AG10803 (cell line): ENCODE measurements at regions not wholly inside any gene's neighbourhood (a gene's known extent, or its start where the extent isn't known, plus 50 kb on each side); places are given as distances from the start of the nearest gene placed in this dataset.

Experiments used
- DNase-seq: peaks from one replicate; pipeline ENCODE4 v3.0.0; 2010; ENCODE audit warnings: low read depth
- H3K4me3 ChIP-seq: 2 replicates; pipeline ENCODE4 v1.5.1; 2011; ENCODE audit warnings: mild to moderate bottlenecking, low read length, control low read depth
- TF ChIP-seq, protein P1 (sequence below): conservative IDR thresholded peaks from 2 replicates; pipeline ENCODE4 v1.5.1; 2011; ENCODE audit warnings: mild to moderate bottlenecking, low read length, control low read depth, inconsistent platforms

DNA sequence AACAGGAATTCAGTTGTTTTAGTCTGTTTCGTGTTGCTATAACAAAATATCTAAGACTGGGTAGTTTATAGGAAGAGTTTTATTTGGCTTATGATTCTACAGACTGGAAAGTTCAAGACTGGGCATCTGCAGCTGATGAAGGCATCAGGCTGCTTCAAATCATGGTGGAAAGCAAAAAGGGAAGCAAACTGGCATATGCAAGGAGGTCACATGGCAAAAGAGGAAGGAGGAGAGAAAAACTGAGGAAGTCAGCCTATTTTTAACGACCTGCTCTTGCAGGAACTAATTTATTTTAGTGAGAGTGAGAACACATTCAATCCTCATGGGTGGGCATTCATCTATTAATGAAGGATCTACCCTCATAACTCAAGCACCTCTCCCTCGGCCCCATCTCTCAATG is 363.1 kb upstream of the HS3ST1 start:
- DNase-seq, result no peak
- no peak overlapping the region for H3K4me3 ChIP-seq
- TF ChIP-seq, protein P1, sequence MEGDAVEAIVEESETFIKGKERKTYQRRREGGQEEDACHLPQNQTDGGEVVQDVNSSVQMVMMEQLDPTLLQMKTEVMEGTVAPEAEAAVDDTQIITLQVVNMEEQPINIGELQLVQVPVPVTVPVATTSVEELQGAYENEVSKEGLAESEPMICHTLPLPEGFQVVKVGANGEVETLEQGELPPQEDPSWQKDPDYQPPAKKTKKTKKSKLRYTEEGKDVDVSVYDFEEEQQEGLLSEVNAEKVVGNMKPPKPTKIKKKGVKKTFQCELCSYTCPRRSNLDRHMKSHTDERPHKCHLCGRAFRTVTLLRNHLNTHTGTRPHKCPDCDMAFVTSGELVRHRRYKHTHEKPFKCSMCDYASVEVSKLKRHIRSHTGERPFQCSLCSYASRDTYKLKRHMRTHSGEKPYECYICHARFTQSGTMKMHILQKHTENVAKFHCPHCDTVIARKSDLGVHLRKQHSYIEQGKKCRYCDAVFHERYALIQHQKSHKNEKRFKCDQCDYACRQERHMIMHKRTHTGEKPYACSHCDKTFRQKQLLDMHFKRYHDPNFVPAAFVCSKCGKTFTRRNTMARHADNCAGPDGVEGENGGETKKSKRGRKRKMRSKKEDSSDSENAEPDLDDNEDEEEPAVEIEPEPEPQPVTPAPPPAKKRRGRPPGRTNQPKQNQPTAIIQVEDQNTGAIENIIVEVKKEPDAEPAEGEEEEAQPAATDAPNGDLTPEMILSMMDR, result no peak

DNA sequence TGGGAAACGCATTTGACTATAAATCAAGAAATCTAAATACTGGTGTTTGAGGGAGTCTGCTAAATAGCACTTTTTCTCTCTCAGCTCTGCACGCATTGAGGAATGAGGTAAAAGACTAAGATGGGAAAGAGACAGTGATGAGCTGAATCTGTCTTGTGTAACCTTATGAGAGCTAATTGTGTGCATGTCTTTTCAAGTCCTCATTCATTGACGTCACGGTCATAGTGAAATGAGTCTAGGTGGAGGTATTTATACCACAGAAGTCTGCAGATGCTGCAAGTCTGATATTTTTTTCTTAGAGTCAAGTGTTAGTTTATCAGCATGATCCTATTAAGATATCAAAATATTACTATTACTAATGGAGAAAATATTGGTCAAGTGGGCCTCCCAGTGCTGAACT is 361.5 kb upstream of the HS3ST1 start:
- no peak overlapping the region for H3K4me3 ChIP-seq
- TF ChIP-seq, protein P1, result no peak
- no peak for DNase-seq

DNA sequence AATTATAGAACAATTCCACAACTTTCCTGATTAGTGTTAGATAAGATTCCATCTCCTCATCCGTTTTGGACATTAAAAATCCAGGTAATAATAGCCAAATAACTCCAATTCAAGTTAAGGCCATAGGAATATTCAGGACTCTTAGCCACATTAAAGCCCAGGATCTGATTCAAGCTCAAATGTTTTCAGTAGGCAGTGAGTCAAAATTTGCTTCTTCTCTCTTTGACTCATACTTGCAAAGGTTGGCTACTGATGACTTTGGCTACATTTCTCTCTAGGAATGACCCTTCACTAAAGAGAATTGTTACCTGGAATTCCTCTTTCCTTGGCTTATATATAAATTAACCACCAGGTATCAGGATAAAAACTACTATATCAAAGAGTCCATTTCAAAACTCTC is 354.9 kb upstream of the HS3ST1 start:
- DNase-seq, result no peak
- TF ChIP-seq, protein P1, result no peak
- no peak overlapping the region for H3K4me3 ChIP-seq

DNA sequence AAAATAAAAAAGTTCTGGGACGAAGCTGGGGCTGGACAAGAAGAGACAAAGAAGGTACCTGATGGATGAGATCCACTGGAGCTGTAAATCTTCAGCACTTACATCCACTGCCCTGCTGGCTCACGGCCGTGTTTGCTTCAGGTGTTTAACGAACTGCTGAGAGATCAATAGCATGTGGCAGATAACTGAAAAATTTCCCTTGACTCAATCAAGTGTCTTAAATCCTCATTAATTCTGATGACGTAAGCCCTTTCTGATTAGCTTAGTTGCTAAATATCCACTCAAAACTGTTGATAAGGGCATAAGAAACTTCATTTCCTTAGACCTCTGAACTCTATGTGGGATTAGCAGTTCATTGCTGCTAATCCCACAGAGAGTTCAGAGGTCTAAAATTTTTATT is 354.2 kb upstream of the HS3ST1 start:
- no peak overlapping the region for H3K4me3 ChIP-seq
- no peak for DNase-seq
- TF ChIP-seq, protein P1, result no peak

DNA sequence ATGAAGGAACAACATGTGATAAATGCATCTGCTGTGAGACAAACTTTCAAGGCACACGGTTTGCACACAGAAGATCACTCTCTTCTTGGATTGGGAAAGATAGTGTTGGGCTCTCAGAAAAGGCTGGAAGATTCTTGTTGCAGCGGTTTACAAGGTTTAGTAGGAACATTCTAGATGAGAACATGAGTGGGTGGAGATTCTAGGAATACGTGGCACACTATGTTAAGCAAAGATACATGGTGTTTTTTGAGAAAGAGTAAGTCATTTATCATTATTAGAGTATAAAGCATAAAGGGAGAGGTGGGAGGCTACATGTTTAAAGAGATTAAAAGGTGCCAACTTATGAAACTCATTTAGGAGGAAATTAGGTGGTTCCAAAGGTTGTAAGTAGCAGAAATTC is 348.8 kb upstream of the HS3ST1 start:
- no peak for DNase-seq
- H3K4me3 ChIP-seq, result no peak overlapping the region
- TF ChIP-seq, protein P1, result no peak

DNA sequence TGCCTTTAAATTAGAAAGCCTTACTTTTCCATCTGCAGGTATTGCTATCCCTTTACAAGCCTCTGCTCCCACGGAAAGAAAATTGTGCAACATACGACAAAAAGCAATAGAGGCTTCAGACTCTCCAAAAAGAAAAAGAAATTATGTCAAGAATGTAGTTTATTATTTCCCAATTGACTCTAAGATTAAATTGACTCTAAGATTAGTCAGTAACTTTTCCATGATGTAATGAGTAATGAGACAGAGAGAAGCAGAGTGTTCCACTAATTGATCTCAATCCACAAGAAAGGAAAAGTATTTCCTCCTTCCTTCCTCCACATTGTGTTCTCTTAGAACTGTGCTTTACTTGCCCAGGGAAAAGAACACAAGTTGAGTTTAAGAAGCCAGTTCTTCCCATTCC is 345.7 kb upstream of the HS3ST1 start:
- DNase-seq, result no peak
- TF ChIP-seq, protein P1, result no peak
- no peak overlapping the region for H3K4me3 ChIP-seq

DNA sequence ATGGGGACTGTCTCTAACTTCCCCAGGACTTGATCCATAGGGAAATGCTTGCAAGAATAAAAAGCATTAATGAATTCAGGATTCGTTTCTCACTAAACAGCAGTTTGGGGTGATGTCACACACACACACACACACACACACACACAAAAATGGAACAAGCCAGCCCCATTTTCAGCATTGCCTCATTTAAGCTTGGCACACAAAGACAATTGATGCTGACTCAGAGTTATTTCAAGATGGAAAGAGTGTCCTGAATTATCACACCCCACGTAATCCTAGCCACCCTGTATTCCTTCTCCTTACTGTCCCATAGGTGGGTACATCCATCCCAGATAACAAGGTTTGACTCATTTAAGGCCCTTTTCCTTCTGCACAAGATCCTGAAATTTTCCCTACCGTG is 345.1 kb upstream of the HS3ST1 start:
- H3K4me3 ChIP-seq, result no peak overlapping the region
- TF ChIP-seq, protein P1, result no peak
- DNase-seq, result no peak
